ENCODE measurements at regions not wholly inside any gene's neighbourhood (a gene's known extent, or its start where the extent isn't known, plus 50 kb on each side); places are given as distances from the start of the nearest gene placed in this dataset.
A peak's percentile ranks its signal among the peaks of the same experiment; 100 is the strongest.

- H3K9ac ChIP-seq (ENCODE audit: extremely low read depth, insufficient read length, low read length), result no peak overlapping the region
- H3K18ac ChIP-seq (ENCODE audit: insufficient read length, low read depth, low read length), result no peak overlapping the region
- no peak overlapping the region for H4K5ac ChIP-seq (ENCODE audit: insufficient read length, low read depth, low read length)
- no peaks in the 10 kb centered on the region for H4K20me1 ChIP-seq (ENCODE audit: control insufficient read depth, insufficient read depth, insufficient read length)
- no peak overlapping the region for H2AK5ac ChIP-seq (ENCODE audit: insufficient read length, low read length)
- no peak overlapping the region for H2BK15ac ChIP-seq (ENCODE audit: low read depth, low read length)
- Mint-ChIP-seq H3K27me3 (ENCODE audit: low read depth) (peaks cover 6% of the 10 kb centered on the region), H3K9me3 (no peaks in the 10 kb centered on the region), H3K4me3 (no peak overlapping the region), H3K27ac (no peak overlapping the region; a peak in 2 of 7 replicates), H3K4me1 (peaks cover 37 to 42% of the 10 kb centered on the region in 2 experiments), H3K36me3 (ENCODE audit: insufficient read depth in 1 of 3, low read depth in 3 of 3) (no peaks in the 10 kb centered on the region; a peak in 1 of 7 replicates)
- no peak overlapping the region for H3K56ac ChIP-seq (ENCODE audit: insufficient read length, low read depth, low read length)
- H4K91ac ChIP-seq (ENCODE audit: insufficient read length, low read depth, low read length), result no peak overlapping the region
- no peak for TF ChIP-seq CTCF (conservative IDR thresholded peaks at IDR 0.05)
- peaks cover 3% of the 10 kb centered on the region for H3K4me1 ChIP-seq (ENCODE audit: insufficient read depth, low read length)
- no peak overlapping the region for H2BK5ac ChIP-seq (ENCODE audit: insufficient read length, low read length)
- no peak overlapping the region for H4K8ac ChIP-seq (replicated peaks; ENCODE audit: insufficient read length, low read depth, low read length)
- no peak overlapping the region for H3K27ac ChIP-seq (ENCODE audit: insufficient read length, low read depth, low read length)
- no CpG with 5 or more reads among the region's 5 CpGs for WGBS (ENCODE audit: extremely low coverage, insufficient read length, low lambda C conversion rate)
- no peaks in the 10 kb centered on the region for H3K23me2 ChIP-seq (ENCODE audit: insufficient read length, low read depth, low read length, poor library complexity, severe bottlenecking)
- H3T11ph ChIP-seq (ENCODE audit: low read length), result no peak overlapping the region
- no peaks in the 10 kb centered on the region for H3K9me3 ChIP-seq (ENCODE audit: control insufficient read depth, low read depth, low read length)
- H3K27me3 ChIP-seq (ENCODE audit: insufficient read depth, low read length), result no peaks in the 10 kb centered on the region
- H2BK20ac ChIP-seq (ENCODE audit: low read depth, low read length, poor library complexity, severe bottlenecking), result no peak overlapping the region
- H3K79me2 ChIP-seq (ENCODE audit: insufficient read depth, low read length), result no peaks in the 10 kb centered on the region
- no peak overlapping the region for H3K14ac ChIP-seq (ENCODE audit: insufficient read depth, low read length)
- H2AFZ ChIP-seq (ENCODE audit: low read length), result no peak overlapping the region
- no peak overlapping the region for H2BK12ac ChIP-seq (ENCODE audit: insufficient read length, low read depth, low read length)
- peak; percentile 56 for DNase-seq
- no peak overlapping the region for H3K4me2 ChIP-seq (ENCODE audit: insufficient read depth, insufficient read length, low read length)
- no peak overlapping the region for H3K4ac ChIP-seq (ENCODE audit: low read depth, low read length)
- H2BK120ac ChIP-seq (ENCODE audit: low read depth, low read length, poor library complexity, severe bottlenecking), result no peak overlapping the region
- no peak overlapping the region for H3K23ac ChIP-seq (ENCODE audit: insufficient read length, low read depth, low read length)
- H3K79me1 ChIP-seq (ENCODE audit: insufficient read depth, low read depth, low read length, poor library complexity, severe bottlenecking), result no peaks in the 10 kb centered on the region
Measured at GRCh38 chr6:87932361-87932760, 115.3 kb upstream of the SPACA1 start.
